ENCODE measurements at regions not wholly inside any gene's neighbourhood (a gene's known extent, or its start where the extent isn't known, plus 50 kb on each side); places are given as distances from the start of the nearest gene placed in this dataset.

DNA sequence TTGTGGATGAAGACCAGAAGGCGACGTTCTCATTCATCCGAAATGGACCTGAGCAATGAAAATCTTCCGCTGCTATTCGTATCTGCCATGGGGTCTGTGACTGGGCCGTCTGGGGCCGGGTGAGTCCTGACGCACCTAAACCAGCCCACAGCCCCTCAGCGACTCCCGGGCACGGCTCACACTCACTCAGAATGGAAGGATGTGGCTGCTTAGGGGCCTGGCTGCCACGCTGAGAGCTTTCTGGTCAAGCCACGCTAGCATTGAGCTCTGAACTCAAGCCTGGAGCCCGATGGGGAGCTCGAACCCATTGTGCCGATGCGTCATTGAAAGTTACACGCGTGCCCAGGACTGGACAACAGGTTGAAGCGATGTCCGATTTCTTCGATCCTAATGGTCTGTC is 97.8 kb downstream of the MRPL36 start:
- H3K36me3 ChIP-seq (ENCODE audit: control insufficient read depth in 2 of 2, insufficient read depth in 2 of 2, low read length in 1 of 2) = no peaks in the 10 kb centered on the region
- ChIA-PET POLR2A (no interaction called here), RAD21 (ENCODE audit: unreplicated experiment) (no interaction called here), SMC1A (ENCODE audit: uncharacterized antibody, unreplicated experiment) (no interaction called here), CTCF (no interaction called here)
- 49% methylated on average over 22 of the region's 22 CpGs for WGBS (ENCODE audit: insufficient coverage, insufficient replicate concordance, low lambda C conversion rate, missing lambda C conversion rate)
- no peak for FAIRE-seq
- no peak for DNase-seq (ENCODE audit: low read depth, low spot score)
- H3K79me2 ChIP-seq (ENCODE audit: control insufficient read depth, insufficient read depth, low read length) = no peaks in the 10 kb centered on the region
- H4K20me1 ChIP-seq (ENCODE audit: control insufficient read depth, insufficient read depth) = no peaks in the 10 kb centered on the region
- H3K9ac ChIP-seq (ENCODE audit: control insufficient read depth, insufficient read depth, low read length) = no peak overlapping the region
- no peak for ATAC-seq
- H3K4me2 ChIP-seq (ENCODE audit: control insufficient read depth, insufficient read depth) = no peak overlapping the region
- H3K4me3 ChIP-seq = no peak overlapping the region
- H2AFZ ChIP-seq (ENCODE audit: control insufficient read depth, low read depth, low read length) = no peak overlapping the region
- H3K27me3 ChIP-seq (replicated peaks in 1 of 2; ENCODE audit: control insufficient read depth in 2 of 2, insufficient read depth in 2 of 2, low read length in 1 of 2) = peaks cover 2 to 4% of the 10 kb centered on the region in 2 experiments; a peak in 3 of 4 replicates
- in situ Hi-C loops (cut with MboI) (no loop called here), intact Hi-C loops (cut with micrococcal nuclease; ENCODE audit: unreplicated experiment) (no loop called here)
- no peak overlapping the region for H3K27ac ChIP-seq (ENCODE audit: control insufficient read depth, insufficient read depth)
- TF ChIP-seq EED (IDR thresholded peaks at IDR 0.05; ENCODE audit: low read depth) = no peak
- TF ChIP-seq NR2C2 (IDR thresholded peaks at IDR 0.05; ENCODE audit: borderline replicate concordance, control insufficient read depth, insufficient read length, low read depth) = no peak
- TF ChIP-seq, protein P1, sequence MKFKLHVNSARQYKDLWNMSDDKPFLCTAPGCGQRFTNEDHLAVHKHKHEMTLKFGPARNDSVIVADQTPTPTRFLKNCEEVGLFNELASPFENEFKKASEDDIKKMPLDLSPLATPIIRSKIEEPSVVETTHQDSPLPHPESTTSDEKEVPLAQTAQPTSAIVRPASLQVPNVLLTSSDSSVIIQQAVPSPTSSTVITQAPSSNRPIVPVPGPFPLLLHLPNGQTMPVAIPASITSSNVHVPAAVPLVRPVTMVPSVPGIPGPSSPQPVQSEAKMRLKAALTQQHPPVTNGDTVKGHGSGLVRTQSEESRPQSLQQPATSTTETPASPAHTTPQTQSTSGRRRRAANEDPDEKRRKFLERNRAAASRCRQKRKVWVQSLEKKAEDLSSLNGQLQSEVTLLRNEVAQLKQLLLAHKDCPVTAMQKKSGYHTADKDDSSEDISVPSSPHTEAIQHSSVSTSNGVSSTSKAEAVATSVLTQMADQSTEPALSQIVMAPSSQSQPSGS (IDR thresholded peaks at IDR 0.05; ENCODE audit: low read length) = no peak
- TF ChIP-seq, protein P2, sequence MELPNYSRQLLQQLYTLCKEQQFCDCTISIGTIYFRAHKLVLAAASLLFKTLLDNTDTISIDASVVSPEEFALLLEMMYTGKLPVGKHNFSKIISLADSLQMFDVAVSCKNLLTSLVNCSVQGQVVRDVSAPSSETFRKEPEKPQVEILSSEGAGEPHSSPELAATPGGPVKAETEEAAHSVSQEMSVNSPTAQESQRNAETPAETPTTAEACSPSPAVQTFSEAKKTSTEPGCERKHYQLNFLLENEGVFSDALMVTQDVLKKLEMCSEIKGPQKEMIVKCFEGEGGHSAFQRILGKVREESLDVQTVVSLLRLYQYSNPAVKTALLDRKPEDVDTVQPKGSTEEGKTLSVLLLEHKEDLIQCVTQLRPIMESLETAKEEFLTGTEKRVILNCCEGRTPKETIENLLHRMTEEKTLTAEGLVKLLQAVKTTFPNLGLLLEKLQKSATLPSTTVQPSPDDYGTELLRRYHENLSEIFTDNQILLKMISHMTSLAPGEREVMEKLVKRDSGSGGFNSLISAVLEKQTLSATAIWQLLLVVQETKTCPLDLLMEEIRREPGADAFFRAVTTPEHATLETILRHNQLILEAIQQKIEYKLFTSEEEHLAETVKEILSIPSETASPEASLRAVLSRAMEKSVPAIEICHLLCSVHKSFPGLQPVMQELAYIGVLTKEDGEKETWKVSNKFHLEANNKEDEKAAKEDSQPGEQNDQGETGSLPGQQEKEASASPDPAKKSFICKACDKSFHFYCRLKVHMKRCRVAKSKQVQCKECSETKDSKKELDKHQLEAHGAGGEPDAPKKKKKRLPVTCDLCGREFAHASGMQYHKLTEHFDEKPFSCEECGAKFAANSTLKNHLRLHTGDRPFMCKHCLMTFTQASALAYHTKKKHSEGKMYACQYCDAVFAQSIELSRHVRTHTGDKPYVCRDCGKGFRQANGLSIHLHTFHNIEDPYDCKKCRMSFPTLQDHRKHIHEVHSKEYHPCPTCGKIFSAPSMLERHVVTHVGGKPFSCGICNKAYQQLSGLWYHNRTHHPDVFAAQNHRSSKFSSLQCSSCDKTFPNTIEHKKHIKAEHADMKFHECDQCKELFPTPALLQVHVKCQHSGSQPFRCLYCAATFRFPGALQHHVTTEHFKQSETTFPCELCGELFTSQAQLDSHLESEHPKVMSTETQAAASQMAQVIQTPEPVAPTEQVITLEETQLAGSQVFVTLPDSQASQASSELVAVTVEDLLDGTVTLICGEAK (IDR thresholded peaks at IDR 0.05; ENCODE audit: borderline replicate concordance) = no peak
- no peak for TF ChIP-seq CBX3 (IDR thresholded peaks at IDR 0.05; ENCODE audit: borderline replicate concordance, low read depth)
- no peak for TF ChIP-seq BMI1 (IDR thresholded peaks at IDR 0.05; ENCODE audit: borderline replicate concordance)
- no peak for TF ChIP-seq RFX5 (IDR thresholded peaks at IDR 0.05; ENCODE audit: low read depth, low read length)
- TF ChIP-seq PAX8 (IDR thresholded peaks at IDR 0.05) = no peak
- no peak for TF ChIP-seq HCFC1 (IDR thresholded peaks at IDR 0.05; ENCODE audit: low read length)
- TF ChIP-seq YBX1 (IDR thresholded peaks at IDR 0.05) = no peak
- TF ChIP-seq BHLHE40 (IDR thresholded peaks at IDR 0.05; ENCODE audit: borderline replicate concordance in 1 of 2, low read depth in 2 of 2, low read length in 1 of 2) = no peak
- no TSS peak for BruUV-seq (replicated peaks)
- no peaks in the 10 kb centered on the region for H3K9me3 ChIP-seq (replicated peaks; ENCODE audit: control insufficient read depth, insufficient read depth, low read length)
- no peaks in the 10 kb centered on the region for H3K4me1 ChIP-seq (ENCODE audit: control insufficient read depth, insufficient read depth, low read length)

All from GM12878 (cell line).